IPS DF 6.9 (cell line): ENCODE measurements at regions not wholly inside any gene's neighbourhood (a gene's known extent, or its start where the extent isn't known, plus 50 kb on each side); places are given as distances from the start of the nearest gene placed in this dataset.

ENCODE experiments used
- DNase-seq: peaks from one replicate; pipeline ENCODE4 v3.0.0-alpha.2; 2013; ENCODE audit warnings: low read depth, low spot score
- H3K27ac ChIP-seq: one replicate; pipeline ENCODE4 v1.5.1; 2013; ENCODE audit warnings: low read length, control low read depth
- H3K27me3 ChIP-seq: 2 replicates; pipeline ENCODE4 v1.6.1; 2013; ENCODE audit warnings: mild to moderate bottlenecking, low read length; ENCODE audit not compliant: control insufficient read depth, insufficient read depth
- H3K36me3 ChIP-seq: 2 replicates; pipeline ENCODE4 v1.6.1; 2013; ENCODE audit warnings: low read length; ENCODE audit not compliant: control insufficient read depth, insufficient read depth
- H3K4me1 ChIP-seq: 2 replicates; pipeline ENCODE4 v1.6.1; 2013; ENCODE audit warnings: low read length; ENCODE audit not compliant: control insufficient read depth, insufficient read depth
- H3K4me3 ChIP-seq: 2 replicates; pipeline ENCODE4 v1.5.1; 2013; ENCODE audit warnings: mild to moderate bottlenecking, low read length
- H3K9me3 ChIP-seq: 2 replicates; pipeline ENCODE4 v1.6.1; 2013; ENCODE audit warnings: low read length, inconsistent platforms; ENCODE audit not compliant: control insufficient read depth, insufficient read depth
- WGBS: extraction: QIAGEN DNeasy Blood & Tissue Kit; methylation state at CpG from one replicate; pipeline ENCODE4 v1.1.7; 2013; ENCODE audit warnings: mixed read lengths, missing lambda C conversion rate; ENCODE audit not compliant: insufficient read length, insufficient coverage; 5-methylcytosine and 5-hydroxymethylcytosine counted together

GRCh38 chr20:40591119-40591518, 97.9 kb downstream of the MAFB start:
- Histone ChIP-seq H3K27me3 (no peaks in the 10 kb centered on the region), H3K4me3 (no peak overlapping the region), H3K27ac (no peak overlapping the region), H3K36me3 (no peaks in the 10 kb centered on the region), H3K9me3 (no peaks in the 10 kb centered on the region), H3K4me1 (no peaks in the 10 kb centered on the region)
- no peak for DNase-seq
- WGBS: no CpG with 5 or more reads among the region's 1 CpG

- DNase-seq: no peak
- Histone ChIP-seq H3K9me3 (no peaks in the 10 kb centered on the region), H3K4me3 (no peak overlapping the region), H3K27me3 (no peaks in the 10 kb centered on the region), H3K4me1 (no peaks in the 10 kb centered on the region), H3K36me3 (no peaks in the 10 kb centered on the region), H3K27ac (no peak overlapping the region)
- WGBS: no CpG with 5 or more reads among the region's 2 CpGs
Measured at GRCh38 chr20:40589581-40589980, 99.5 kb downstream of the MAFB start.

GRCh38 chr20:40588891-40589290, 100.1 kb downstream of the MAFB start:
- no peaks in the 10 kb centered on the region for H3K27me3 ChIP-seq
- WGBS: no CpG with 5 or more reads among the region's 4 CpGs

GRCh38 chr20:40587038-40587437, 102.0 kb downstream of the MAFB start:
- no CpG with 5 or more reads among the region's 7 CpGs for WGBS
- Histone ChIP-seq H3K4me3 (no peak overlapping the region), H3K27me3 (no peaks in the 10 kb centered on the region), H3K36me3 (no peaks in the 10 kb centered on the region), H3K27ac (no peak overlapping the region), H3K9me3 (no peaks in the 10 kb centered on the region), H3K4me1 (peaks cover 1% of the 10 kb centered on the region; the same call in 1 of the 2 replicates)
- DNase-seq: no peak

More at GRCh38 chr20:40588891-40589290, 100.1 kb downstream of the MAFB start:
- Histone ChIP-seq H3K4me1 (no peaks in the 10 kb centered on the region), H3K4me3 (no peak overlapping the region), H3K27ac (no peak overlapping the region), H3K9me3 (no peaks in the 10 kb centered on the region), H3K36me3 (no peaks in the 10 kb centered on the region)
- no peak for DNase-seq

- Histone ChIP-seq H3K36me3 (no peaks in the 10 kb centered on the region), H3K9me3 (no peaks in the 10 kb centered on the region), H3K27me3 (no peaks in the 10 kb centered on the region), H3K4me1 (peaks cover 1% of the 10 kb centered on the region; the same call in 1 of the 2 replicates), H3K27ac (no peak overlapping the region), H3K4me3 (no peak overlapping the region)
- DNase-seq: no peak
- no CpG with 5 or more reads among the region's 3 CpGs for WGBS
Measured at GRCh38 chr20:40584130-40584809, 104.8 kb downstream of the MAFB start.

GRCh38 chr20:40583636-40584035, 105.4 kb downstream of the MAFB start:
- no peak for DNase-seq
- Histone ChIP-seq H3K9me3 (no peaks in the 10 kb centered on the region), H3K27ac (no peak overlapping the region), H3K4me1 (peaks cover 1% of the 10 kb centered on the region; the same call in 1 of the 2 replicates), H3K27me3 (no peaks in the 10 kb centered on the region), H3K4me3 (no peak overlapping the region), H3K36me3 (no peaks in the 10 kb centered on the region)
- WGBS: no CpG with 5 or more reads among the region's 7 CpGs

- Histone ChIP-seq H3K27ac (no peak overlapping the region), H3K36me3 (no peaks in the 10 kb centered on the region), H3K27me3 (no peaks in the 10 kb centered on the region), H3K4me3 (no peak overlapping the region), H3K4me1 (peaks cover 1% of the 10 kb centered on the region; the same call in 1 of the 2 replicates), H3K9me3 (no peaks in the 10 kb centered on the region)
- no CpG with 5 or more reads among the region's 7 CpGs for whole genome bisulfite sequencing
- DNase-seq: no peak
Measured at GRCh38 chr20:40583205-40583604, 105.8 kb downstream of the MAFB start.

GRCh38 chr20:40582531-40582930, 106.5 kb downstream of the MAFB start:
- DNase-seq: no peak
- H3K27ac ChIP-seq: no peak overlapping the region
- no peaks in the 10 kb centered on the region for H3K36me3 ChIP-seq
- H3K4me1 ChIP-seq: peaks cover 1% of the 10 kb centered on the region; the same call in 1 of the 2 replicates
- H3K4me3 ChIP-seq: no peak overlapping the region
- no CpG with 5 or more reads among the region's 4 CpGs for WGBS
- H3K9me3 ChIP-seq: no peaks in the 10 kb centered on the region
- H3K27me3 ChIP-seq: no peaks in the 10 kb centered on the region

- DNase-seq: no peak
- H3K27me3 ChIP-seq: no peaks in the 10 kb centered on the region
- WGBS: no CpG with 5 or more reads among the region's 1 CpG
- H3K4me3 ChIP-seq: no peak overlapping the region
- peaks cover 1% of the 10 kb centered on the region; the same call in 1 of the 2 replicates for H3K4me1 ChIP-seq
- H3K9me3 ChIP-seq: no peaks in the 10 kb centered on the region
- no peak overlapping the region for H3K27ac ChIP-seq
- no peaks in the 10 kb centered on the region for H3K36me3 ChIP-seq
Measured at GRCh38 chr20:40579701-40580100, 109.3 kb downstream of the MAFB start.

- Histone ChIP-seq H3K27ac (no peak overlapping the region), H3K36me3 (no peaks in the 10 kb centered on the region), H3K4me3 (no peak overlapping the region), H3K9me3 (no peaks in the 10 kb centered on the region), H3K27me3 (no peaks in the 10 kb centered on the region), H3K4me1 (peaks cover 1% of the 10 kb centered on the region; the same call in 1 of the 2 replicates)
- WGBS: no CpG with 5 or more reads among the region's 4 CpGs
- DNase-seq: no peak
Measured at GRCh38 chr20:40578961-40579360, 110.1 kb downstream of the MAFB start.

- Histone ChIP-seq H3K36me3 (no peaks in the 10 kb centered on the region), H3K27me3 (no peaks in the 10 kb centered on the region), H3K9me3 (no peaks in the 10 kb centered on the region), H3K27ac (no peak overlapping the region), H3K4me3 (no peak overlapping the region), H3K4me1 (no peaks in the 10 kb centered on the region)
- no CpG with 5 or more reads among the region's 4 CpGs for WGBS
- no peak for DNase-seq
Measured at GRCh38 chr20:40575851-40576250, 113.2 kb downstream of the MAFB start.
